H1 (cell line): ENCODE measurements at regions not wholly inside any gene's neighbourhood (a gene's known extent, or its start where the extent isn't known, plus 50 kb on each side); places are given as distances from the start of the nearest gene placed in this dataset.

ENCODE experiments used
- ASH2L ChIP-seq: fragments of 200-600, 300-600 bp; sonication (generic); IDR thresholded peaks from one replicate; pipeline ENCODE4 v1.7.1; 2017; ENCODE audit warnings: low read length
- ATF3 ChIP-seq: IDR thresholded peaks from 2 replicates; pipeline ENCODE4 v1.6.1; 2011; ENCODE audit warnings: low read depth, mild to moderate bottlenecking, low read length; ENCODE audit not compliant: insufficient read depth
- BACH1 ChIP-seq: IDR thresholded peaks from 2 replicates; pipeline ENCODE4 v1.6.1; 2012; ENCODE audit warnings: low read length, improper control_type of control experiment
- CEBPB ChIP-seq: IDR thresholded peaks from 2 replicates; pipeline ENCODE4 v1.6.1; 2012; ENCODE audit warnings: low read depth, low read length
- CHD7 ChIP-seq: fragments of 300-600 bp; sonication (generic); IDR thresholded peaks from 2 replicates; pipeline ENCODE4 v1.7.1; 2012; ENCODE audit warnings: low read length, moderate library complexity, mild to moderate bottlenecking, inconsistent platforms; ENCODE audit not compliant: insufficient replicate concordance
- EP300 ChIP-seq, 2 experiments: IDR thresholded peaks; 1 replicate in 1 of 2; 2 replicates in 1 of 2; pipeline ENCODE4 v1.6.1; 2011 to 2012; ENCODE audit warnings: low read depth in 2 of 2, low read length in 2 of 2, mild to moderate bottlenecking in 2 of 2, borderline replicate concordance in 1 of 2, inconsistent platforms in 1 of 2, moderate library complexity in 1 of 2
- JUN ChIP-seq: IDR thresholded peaks from 2 replicates; pipeline ENCODE4 v1.6.1; 2011; ENCODE audit warnings: low read depth, mild to moderate bottlenecking, improper control_type of control experiment, low read length
- RNF2 ChIP-seq: fragments of 200-900, 300-1000 bp; sonication (generic); IDR thresholded peaks from 2 replicates; pipeline ENCODE4 v1.7.1; 2016; ENCODE audit warnings: borderline replicate concordance, low read depth, mild to moderate bottlenecking, antibody characterized with exemption, low read length; ENCODE audit not compliant: poor library complexity, severe bottlenecking; ENCODE audit errors: missing control alignments
- SAP30 ChIP-seq: fragments of 300-600 bp; sonication (generic); IDR thresholded peaks from 2 replicates; pipeline ENCODE4 v1.7.1; 2012; ENCODE audit warnings: low read length, moderate library complexity, mild to moderate bottlenecking, inconsistent platforms; ENCODE audit not compliant: insufficient read depth, insufficient replicate concordance
- SIX5 ChIP-seq: IDR thresholded peaks from 2 replicates; pipeline ENCODE4 v1.6.1; 2011; ENCODE audit warnings: mild to moderate bottlenecking, low read depth, low read length
- SP2 ChIP-seq: IDR thresholded peaks from 2 replicates; pipeline ENCODE4 v1.6.1; 2012; ENCODE audit warnings: mild to moderate bottlenecking, low read length, inconsistent platforms
- TBP ChIP-seq: IDR thresholded peaks from 2 replicates; pipeline ENCODE4 v1.6.1; 2011; ENCODE audit warnings: low read depth, low read length, improper control_type of control experiment

- TF ChIP-seq CHD7 (no peak), ASH2L (no peak), ATF3 (no peak), JUN (no peak), TBP (no peak), SIX5 (no peak), EP300 (IDR thresholded peaks at IDR 0.05; ENCODE audit: borderline replicate concordance in 1 of 2, low read depth in 2 of 2, low read length in 2 of 2) (no peak), RNF2 (no peak), SAP30 (no peak), BACH1 (no peak), CEBPB (no peak), SP2 (no peak)
Observed at GRCh38 chr16:63069047-63069446, 1032.8 kb upstream of the CDH8 start (continued).
